HFFc6 (cell line): ENCODE measurements at regions not wholly inside any gene's neighbourhood (a gene's known extent, or its start where the extent isn't known, plus 50 kb on each side); places are given as distances from the start of the nearest gene placed in this dataset.

Experiments used
- DNase-seq: peaks from one replicate; pipeline ENCODE4 v3.0.0-alpha.2; 2018
- H3K27ac Mint-ChIP-seq: 2 replicates; pipeline ENCODE4 v1.8.0; 2020; ENCODE audit warnings: mild to moderate bottlenecking, mixed read lengths
- H3K27me3 Mint-ChIP-seq: 2 replicates; pipeline ENCODE4 v1.8.0; 2021; ENCODE audit warnings: mild to moderate bottlenecking, moderate library complexity, mixed read lengths; ENCODE audit not compliant: insufficient read depth
- H3K36me3 Mint-ChIP-seq: 2 replicates; pipeline ENCODE4 v1.8.0; 2021; ENCODE audit warnings: low read depth, mixed read lengths
- H3K4me1 Mint-ChIP-seq: 2 replicates; pipeline ENCODE4 v1.8.0; 2020; ENCODE audit warnings: low read depth, mixed read lengths
- H3K4me3 Mint-ChIP-seq: 2 replicates; pipeline ENCODE4 v1.8.0; 2020; ENCODE audit warnings: mild to moderate bottlenecking, moderate library complexity, mixed read lengths
- H3K9me3 Mint-ChIP-seq: 2 replicates; pipeline ENCODE4 v1.8.0; 2020; ENCODE audit warnings: mild to moderate bottlenecking, mixed read lengths
- TF ChIP-seq, protein P1 (sequence below): fragments of 200-600 bp; sonication (generic); IDR thresholded peaks from 2 replicates; pipeline ENCODE4 v1.5.0; 2021; ENCODE audit warnings: antibody characterized with exemption, mild to moderate bottlenecking

DNA sequence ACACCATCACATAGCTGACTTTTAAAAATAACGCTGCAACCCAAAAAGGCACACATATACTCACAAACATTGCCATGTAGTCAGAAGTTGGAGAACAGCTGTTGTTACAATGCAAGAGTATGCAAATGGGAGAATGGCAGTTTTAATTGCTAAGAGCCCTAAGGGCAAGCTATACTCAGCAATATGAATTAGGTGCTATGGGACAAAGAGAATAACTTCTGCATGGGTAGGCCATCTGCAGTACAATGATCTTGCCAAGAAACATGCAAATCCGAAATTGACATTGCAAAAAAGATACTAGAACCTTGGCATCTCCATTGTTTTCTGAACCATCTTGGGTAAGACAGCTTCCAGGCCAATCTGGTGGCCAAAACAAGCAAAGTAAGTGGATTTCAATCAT lies 697.8 kb downstream of the LRRIQ3 start:
- Mint-ChIP-seq H3K36me3 (no peaks in the 10 kb centered on the region; the same call in 1 of the 2 replicates), H3K27ac (no peak overlapping the region), H3K27me3 (no peaks in the 10 kb centered on the region), H3K4me3 (no peak overlapping the region), H3K4me1 (no peaks in the 10 kb centered on the region), H3K9me3 (peaks cover 28% of the 10 kb centered on the region)
- no peak for DNase-seq
- TF ChIP-seq, protein P1, sequence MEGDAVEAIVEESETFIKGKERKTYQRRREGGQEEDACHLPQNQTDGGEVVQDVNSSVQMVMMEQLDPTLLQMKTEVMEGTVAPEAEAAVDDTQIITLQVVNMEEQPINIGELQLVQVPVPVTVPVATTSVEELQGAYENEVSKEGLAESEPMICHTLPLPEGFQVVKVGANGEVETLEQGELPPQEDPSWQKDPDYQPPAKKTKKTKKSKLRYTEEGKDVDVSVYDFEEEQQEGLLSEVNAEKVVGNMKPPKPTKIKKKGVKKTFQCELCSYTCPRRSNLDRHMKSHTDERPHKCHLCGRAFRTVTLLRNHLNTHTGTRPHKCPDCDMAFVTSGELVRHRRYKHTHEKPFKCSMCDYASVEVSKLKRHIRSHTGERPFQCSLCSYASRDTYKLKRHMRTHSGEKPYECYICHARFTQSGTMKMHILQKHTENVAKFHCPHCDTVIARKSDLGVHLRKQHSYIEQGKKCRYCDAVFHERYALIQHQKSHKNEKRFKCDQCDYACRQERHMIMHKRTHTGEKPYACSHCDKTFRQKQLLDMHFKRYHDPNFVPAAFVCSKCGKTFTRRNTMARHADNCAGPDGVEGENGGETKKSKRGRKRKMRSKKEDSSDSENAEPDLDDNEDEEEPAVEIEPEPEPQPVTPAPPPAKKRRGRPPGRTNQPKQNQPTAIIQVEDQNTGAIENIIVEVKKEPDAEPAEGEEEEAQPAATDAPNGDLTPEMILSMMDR = no peak

DNA sequence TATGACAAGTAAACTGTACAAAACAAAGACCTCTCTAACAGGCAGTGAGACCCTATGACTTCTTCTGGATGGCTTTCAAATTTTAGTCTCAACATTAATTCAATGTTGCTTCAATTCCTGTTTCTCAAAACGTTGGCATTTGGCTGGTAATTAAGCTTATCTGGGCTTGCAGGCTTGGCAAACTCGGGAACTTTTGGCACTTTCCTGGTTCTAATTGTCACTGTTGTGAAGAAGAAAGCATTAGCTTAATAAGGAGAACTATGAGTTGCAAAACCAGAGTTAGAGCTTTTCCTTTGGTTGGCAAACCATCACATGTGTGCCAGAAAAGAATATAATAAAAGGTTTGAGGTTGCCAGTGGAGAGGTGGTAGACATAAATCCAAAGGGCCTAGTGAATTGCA lies 698.3 kb downstream of the LRRIQ3 start:
- Mint-ChIP-seq H3K27ac (no peak overlapping the region), H3K27me3 (no peaks in the 10 kb centered on the region), H3K4me3 (no peak overlapping the region), H3K9me3 (peaks cover 28% of the 10 kb centered on the region), H3K36me3 (no peaks in the 10 kb centered on the region; the same call in 1 of the 2 replicates), H3K4me1 (no peaks in the 10 kb centered on the region)
- TF ChIP-seq, protein P1 = no peak
- DNase-seq = no peak

DNA sequence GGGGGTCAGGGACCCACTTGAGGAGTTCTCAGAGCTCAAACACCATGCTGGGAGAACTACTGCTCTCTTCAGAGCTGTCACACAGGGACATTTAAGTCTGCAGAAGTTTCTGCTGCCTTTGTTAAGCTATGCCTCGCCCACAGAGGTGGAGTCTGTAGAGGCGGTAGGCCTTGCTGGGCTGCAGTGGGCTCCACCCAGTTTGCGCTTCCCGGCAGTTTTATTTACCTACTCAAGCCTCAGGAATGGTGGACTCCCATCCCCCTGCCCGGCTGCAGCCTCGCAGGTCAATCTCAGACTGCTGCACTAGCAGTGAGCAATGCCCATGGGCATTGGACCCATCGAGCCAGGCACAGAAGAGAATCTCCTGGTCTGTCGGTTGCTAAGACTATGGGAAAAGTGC lies 706.4 kb downstream of the LRRIQ3 start:
- Mint-ChIP-seq H3K9me3 (peaks cover 62% of the 10 kb centered on the region), H3K36me3 (no peaks in the 10 kb centered on the region), H3K27ac (no peak overlapping the region), H3K4me3 (no peak overlapping the region), H3K27me3 (no peaks in the 10 kb centered on the region; the same call in 1 of the 2 replicates), H3K4me1 (no peaks in the 10 kb centered on the region)
- TF ChIP-seq, protein P1 = no peak
- DNase-seq = no peak

DNA sequence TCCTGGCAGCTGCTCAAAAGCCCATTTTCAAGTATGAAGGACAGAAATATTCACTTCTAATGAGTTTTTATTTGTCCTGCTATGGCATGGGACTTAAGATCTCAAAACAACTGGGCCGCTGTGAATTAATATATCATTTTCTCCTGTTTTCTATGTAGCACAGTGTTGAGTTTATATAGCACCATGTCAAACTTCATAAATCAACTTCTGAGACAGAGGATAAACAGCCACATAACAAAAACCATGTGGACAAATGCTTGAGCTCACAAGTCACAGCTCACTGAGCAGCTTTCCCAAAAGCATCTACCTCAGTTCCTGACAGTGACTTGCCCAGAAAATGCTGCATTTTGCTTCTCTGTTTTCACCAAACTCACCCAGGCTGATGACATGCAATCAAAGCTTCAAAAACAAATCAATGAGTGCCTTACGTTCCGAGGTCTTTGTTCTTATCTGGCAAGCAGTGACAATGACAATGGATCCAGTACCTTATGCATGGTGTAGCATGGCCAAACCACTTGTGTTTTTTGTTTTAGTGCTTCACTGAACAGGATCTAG lies 722.6 kb downstream of the LRRIQ3 start:
- H3K27me3 Mint-ChIP-seq = no peaks in the 10 kb centered on the region

DNA sequence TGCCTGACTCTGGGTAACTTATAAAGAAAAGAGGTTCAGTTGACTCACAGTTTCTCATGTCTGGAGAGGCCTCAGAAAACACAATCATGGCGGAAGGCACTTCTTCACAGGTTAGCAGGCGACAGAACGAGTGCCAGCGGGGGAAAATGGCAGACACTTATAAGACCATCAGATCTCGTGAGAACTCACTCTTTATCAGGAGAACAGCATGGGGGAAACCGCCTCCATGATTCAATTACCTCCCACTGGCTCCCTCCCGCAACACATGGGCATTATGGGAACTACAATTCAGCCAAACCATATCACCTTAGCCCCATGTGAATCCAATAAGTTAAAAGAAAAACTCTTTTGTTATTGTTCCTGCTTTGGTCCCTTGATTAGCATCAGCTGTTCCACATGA lies 725.2 kb downstream of the LRRIQ3 start:
- Mint-ChIP-seq H3K27ac (no peak overlapping the region), H3K4me3 (no peak overlapping the region), H3K4me1 (no peaks in the 10 kb centered on the region), H3K9me3 (peaks cover 19% of the 10 kb centered on the region), H3K27me3 (no peaks in the 10 kb centered on the region), H3K36me3 (no peaks in the 10 kb centered on the region)
- TF ChIP-seq, protein P1 = no peak
- no peak for DNase-seq

More for the DNA sequence above, 722.6 kb downstream of the LRRIQ3 start:
- no peaks in the 10 kb centered on the region for H3K4me1 Mint-ChIP-seq
- TF ChIP-seq, protein P1 = no peak
- no peaks in the 10 kb centered on the region for H3K36me3 Mint-ChIP-seq
- no peak for DNase-seq
- H3K4me3 Mint-ChIP-seq = no peak overlapping the region
- H3K27ac Mint-ChIP-seq = no peak overlapping the region
- peaks cover 14% of the 10 kb centered on the region for H3K9me3 Mint-ChIP-seq

- no peaks in the 10 kb centered on the region for H3K27me3 Mint-ChIP-seq
- DNase-seq = no peak
- TF ChIP-seq, protein P1 = no peak
- no peak overlapping the region for H3K27ac Mint-ChIP-seq
- no peaks in the 10 kb centered on the region for H3K36me3 Mint-ChIP-seq
- no peaks in the 10 kb centered on the region for H3K4me1 Mint-ChIP-seq
- H3K4me3 Mint-ChIP-seq = no peak overlapping the region
- H3K9me3 Mint-ChIP-seq = peaks cover 34% of the 10 kb centered on the region
Measured at GRCh38 chr1:73467731-73468130, 730.2 kb downstream of the LRRIQ3 start.
